HEK293T (cell line): ENCODE measurements at regions not wholly inside any gene's neighbourhood (a gene's known extent, or its start where the extent isn't known, plus 50 kb on each side); places are given as distances from the start of the nearest gene placed in this dataset.

ENCODE experiments used
- ARNT ChIP-seq: fragments of 450-650 bp; IDR thresholded peaks from 2 replicates; pipeline ENCODE4 v1.6.1; 2017; ENCODE audit warnings: mild to moderate bottlenecking
- BHLHE40 ChIP-seq: fragments of 450-650 bp; IDR thresholded peaks from 2 replicates; pipeline ENCODE4 v1.6.1; 2016; ENCODE audit warnings: mild to moderate bottlenecking, moderate library complexity, borderline replicate concordance
- CTBP1 ChIP-seq: fragments of 450-650 bp; IDR thresholded peaks from 2 replicates; pipeline ENCODE4 v1.6.1; 2016; ENCODE audit warnings: borderline replicate concordance
- ELF4 ChIP-seq: fragments of 450-650 bp; IDR thresholded peaks from 2 replicates; pipeline ENCODE4 v1.6.1; 2017; ENCODE audit warnings: antibody characterized with exemption
- FOXA1 ChIP-seq: fragments of 450-650 bp; IDR thresholded peaks from 2 replicates; pipeline ENCODE4 v1.6.1; 2016; ENCODE audit warnings: mild to moderate bottlenecking
- FOXK2 ChIP-seq: fragments of 450-650 bp; IDR thresholded peaks from 2 replicates; pipeline ENCODE4 v1.6.1; 2016; ENCODE audit warnings: mild to moderate bottlenecking
- FOXM1 ChIP-seq: fragments of 450-650 bp; IDR thresholded peaks from 2 replicates; pipeline ENCODE4 v1.6.1; 2017; ENCODE audit warnings: mild to moderate bottlenecking, borderline replicate concordance
- HDGF ChIP-seq: fragments of 450-650 bp; IDR thresholded peaks from 2 replicates; pipeline ENCODE4 v1.6.1; 2017; ENCODE audit warnings: antibody characterized with exemption, borderline replicate concordance
- NFRKB ChIP-seq: fragments of 450-650 bp; IDR thresholded peaks from 2 replicates; pipeline ENCODE4 v1.6.1; 2016; ENCODE audit warnings: mild to moderate bottlenecking, moderate library complexity
- SP1 ChIP-seq: fragments of 450-650 bp; IDR thresholded peaks from 2 replicates; pipeline ENCODE4 v1.6.1; 2017
- SUZ12 ChIP-seq: fragments of 450-650 bp; IDR thresholded peaks from 2 replicates; pipeline ENCODE4 v1.6.1; 2016; ENCODE audit warnings: mild to moderate bottlenecking
- TARDBP ChIP-seq: fragments of 450-650 bp; IDR thresholded peaks from 2 replicates; pipeline ENCODE4 v1.6.1; 2016
- ZNF384 ChIP-seq: fragments of 450-650 bp; IDR thresholded peaks from 2 replicates; pipeline ENCODE4 v1.6.1; 2016
- TF ChIP-seq, protein P1 (sequence below): fragments of 450-650 bp; IDR thresholded peaks from 2 replicates; pipeline ENCODE4 v1.6.1; 2016

DNA sequence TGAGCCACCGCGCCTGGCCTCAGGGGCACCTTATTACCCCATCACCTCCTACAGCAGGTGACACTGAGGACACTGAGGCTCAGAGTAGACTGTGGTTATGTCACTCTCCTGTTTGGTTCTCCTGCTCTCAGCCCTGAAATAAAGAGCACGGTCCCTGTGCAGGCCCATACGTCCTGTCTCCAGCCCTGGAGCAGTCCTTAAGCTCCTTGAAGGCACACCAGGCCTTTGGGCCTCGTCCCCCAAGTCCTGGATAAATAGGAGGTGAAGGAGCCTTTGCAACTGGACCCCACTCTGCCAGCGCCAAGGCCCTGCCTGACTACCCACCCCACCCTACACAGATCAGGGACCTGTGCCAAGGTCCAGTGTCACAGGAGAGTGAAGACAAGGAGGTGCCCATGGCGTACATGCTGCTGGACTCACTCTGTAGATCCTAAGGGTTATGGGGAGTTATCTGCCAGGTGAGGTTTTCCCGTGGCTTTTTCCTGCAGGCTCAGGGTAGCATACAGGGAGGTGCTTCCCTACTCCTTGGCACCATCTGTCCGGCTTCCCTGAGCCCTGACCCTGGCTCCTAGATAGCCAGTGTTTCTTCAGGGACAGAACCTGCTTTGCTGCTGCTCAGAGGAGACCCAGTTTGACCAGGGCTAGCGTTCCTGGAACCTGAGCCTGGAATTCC, 253.2 kb downstream of the SEC14L1 start:
- TF ChIP-seq SP1 (no peak), HDGF (no peak), FOXM1 (no peak), BHLHE40 (no peak), NFRKB (no peak), FOXK2 (no peak), ELF4 (no peak), CTBP1 (no peak), ARNT (no peak), ZNF384 (no peak), FOXA1 (no peak), TARDBP (no peak), SUZ12 (no peak)
- TF ChIP-seq, protein P1, sequence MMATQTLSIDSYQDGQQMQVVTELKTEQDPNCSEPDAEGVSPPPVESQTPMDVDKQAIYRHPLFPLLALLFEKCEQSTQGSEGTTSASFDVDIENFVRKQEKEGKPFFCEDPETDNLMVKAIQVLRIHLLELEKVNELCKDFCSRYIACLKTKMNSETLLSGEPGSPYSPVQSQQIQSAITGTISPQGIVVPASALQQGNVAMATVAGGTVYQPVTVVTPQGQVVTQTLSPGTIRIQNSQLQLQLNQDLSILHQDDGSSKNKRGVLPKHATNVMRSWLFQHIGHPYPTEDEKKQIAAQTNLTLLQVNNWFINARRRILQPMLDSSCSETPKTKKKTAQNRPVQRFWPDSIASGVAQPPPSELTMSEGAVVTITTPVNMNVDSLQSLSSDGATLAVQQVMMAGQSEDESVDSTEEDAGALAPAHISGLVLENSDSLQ: no peak
